ENCODE measurements at regions not wholly inside any gene's neighbourhood (a gene's known extent, or its start where the extent isn't known, plus 50 kb on each side); places are given as distances from the start of the nearest gene placed in this dataset.
"Not testable (repeated sequence)": the region's sequence is repeated elsewhere in the genome, so short reads cannot be mapped to it uniquely, and the experiment has no call there.

- DNase-seq (ENCODE audit: low spot score): no peak
These were observed 199.0 kb upstream of the DDX53 start for GRCh38 chrX:22800806-22801205.

- DNase-seq (ENCODE audit: low spot score): no peak
These were observed 196.4 kb upstream of the DDX53 start for GRCh38 chrX:22803353-22803752.

DNA sequence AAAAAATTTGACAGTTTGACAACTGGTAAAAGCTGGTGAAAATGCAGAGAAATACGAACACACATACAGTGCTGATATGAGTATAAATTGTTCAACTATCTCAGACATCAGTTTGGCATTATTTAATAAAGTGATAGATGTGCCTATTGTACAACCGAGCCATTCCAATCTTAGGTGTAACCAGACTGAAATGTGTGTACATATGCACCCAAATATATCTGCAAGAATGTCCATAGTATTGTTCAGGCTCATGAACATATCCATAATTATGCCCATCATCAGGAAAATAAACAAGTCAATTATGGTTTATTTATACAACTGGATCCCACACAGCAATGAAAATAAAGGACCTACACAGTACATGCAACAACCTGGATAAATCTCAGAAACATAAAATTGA lies 188.9 kb upstream of the DDX53 start:
- no peak for DNase-seq (ENCODE audit: low spot score)

GRCh38 chrX:22818061-22818460 lies 181.7 kb upstream of the DDX53 start:
- no peak for DNase-seq (ENCODE audit: low spot score)

DNA sequence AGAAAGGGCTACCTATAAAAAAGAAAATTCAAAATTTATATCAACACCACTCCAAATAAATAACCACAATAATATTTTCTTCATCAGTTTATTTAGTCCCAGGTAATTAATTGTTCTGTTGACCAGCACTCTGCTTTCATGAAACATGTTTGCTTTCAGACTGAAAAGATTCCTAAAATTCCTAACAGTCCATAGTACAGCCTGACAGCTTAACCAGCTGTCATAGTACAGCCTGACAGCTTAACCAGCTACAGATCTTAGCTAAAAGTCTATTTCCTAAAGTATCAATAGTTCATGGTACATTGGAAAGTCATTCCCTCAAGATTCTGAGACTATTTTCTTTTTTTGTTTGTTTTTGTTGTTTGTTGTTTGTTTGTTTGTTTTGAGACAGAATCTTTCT lies 144.1 kb upstream of the DDX53 start:
- no peak for DNase-seq (ENCODE audit: low spot score)

- no peak for DNase-seq (ENCODE audit: low spot score)
These were observed 140.1 kb upstream of the DDX53 start for GRCh38 chrX:22859642-22860041.

DNA sequence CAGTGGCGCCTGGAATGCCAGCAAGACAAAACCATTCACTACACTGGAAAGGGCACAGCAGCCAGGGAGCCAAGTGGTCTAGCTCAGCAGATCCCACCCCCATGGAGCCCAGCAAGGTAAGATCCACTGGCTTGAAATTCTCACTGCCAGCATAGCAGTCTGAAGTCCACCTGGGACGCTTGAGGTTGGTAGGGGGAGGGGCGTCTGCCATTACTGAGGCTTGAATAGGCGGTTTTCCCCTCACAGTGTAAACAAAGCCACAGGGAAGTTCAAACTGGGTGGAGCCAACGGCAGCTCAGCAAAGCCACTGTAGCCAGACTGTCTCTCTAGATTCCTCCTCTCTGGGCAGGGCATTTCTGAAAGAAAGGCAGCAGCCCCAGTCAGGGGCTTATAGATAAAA lies 133.0 kb upstream of the DDX53 start:
- DNase-seq (ENCODE audit: low spot score): not testable (repeated sequence)

GRCh38 chrX:22882543-22882942 lies 117.2 kb upstream of the DDX53 start:
- DNase-seq (ENCODE audit: low spot score): no peak

DNA sequence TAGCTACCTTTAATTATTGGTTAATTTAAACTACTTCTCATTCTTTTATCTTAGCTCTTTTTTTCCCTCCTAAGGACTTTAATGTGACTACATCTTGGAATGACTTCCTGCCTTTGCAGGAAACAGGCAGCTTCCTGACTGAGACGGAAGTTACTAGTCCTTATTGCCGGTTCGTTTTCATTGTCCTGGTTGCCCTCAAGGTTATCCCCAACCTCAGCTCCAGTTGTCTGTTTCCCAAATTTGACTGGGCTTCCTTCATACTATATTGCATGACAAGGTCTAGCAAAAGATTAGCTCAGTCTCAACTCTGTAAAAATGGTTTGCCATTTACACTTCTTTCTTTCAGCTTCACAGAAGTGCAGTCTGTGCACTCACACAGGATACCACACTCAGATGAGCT lies 109.9 kb upstream of the DDX53 start:
- no peak for DNase-seq (ENCODE audit: low spot score)

- DNase-seq (ENCODE audit: low spot score): no peak
These were observed 87.1 kb upstream of the DDX53 start for GRCh38 chrX:22912616-22913015.

GRCh38 chrX:22922961-22923360 lies 76.8 kb upstream of the DDX53 start:
- DNase-seq (ENCODE audit: low spot score): no peak

DNA sequence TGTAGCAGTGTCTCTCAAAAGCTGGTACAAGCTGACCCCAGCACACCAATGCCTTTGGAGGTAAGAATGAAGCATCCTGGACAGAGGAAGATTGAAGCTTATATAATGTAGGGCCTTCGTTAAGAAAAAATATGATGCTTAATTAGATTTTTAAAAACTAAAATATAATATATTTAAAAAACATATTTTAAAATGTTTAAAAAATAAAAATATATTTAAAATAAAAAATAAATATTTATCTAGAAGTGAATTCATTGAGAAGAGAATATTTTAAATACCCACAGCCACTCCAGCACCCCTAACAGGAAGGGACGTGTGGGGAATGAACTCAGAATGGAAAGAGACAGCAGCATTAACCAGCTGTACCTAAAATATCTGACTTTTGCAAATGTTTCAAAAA lies 65.1 kb upstream of the DDX53 start:
- no peak for DNase-seq (ENCODE audit: low spot score)

GRCh38 chrX:22944945-22945344 lies 54.8 kb upstream of the DDX53 start:
- no peak for DNase-seq (ENCODE audit: low spot score)

Data from AG08395 (cell line).